HEK293T (cell line): ENCODE measurements at regions not wholly inside any gene's neighbourhood (a gene's known extent, or its start where the extent isn't known, plus 50 kb on each side); places are given as distances from the start of the nearest gene placed in this dataset.

Source experiments
- CTBP1 ChIP-seq: fragments of 450-650 bp; IDR thresholded peaks from 2 replicates; pipeline ENCODE4 v1.6.1; 2016; ENCODE audit warnings: borderline replicate concordance
- ELF4 ChIP-seq: fragments of 450-650 bp; IDR thresholded peaks from 2 replicates; pipeline ENCODE4 v1.6.1; 2017; ENCODE audit warnings: antibody characterized with exemption
- FOXA1 ChIP-seq: fragments of 450-650 bp; IDR thresholded peaks from 2 replicates; pipeline ENCODE4 v1.6.1; 2016; ENCODE audit warnings: mild to moderate bottlenecking
- FOXK2 ChIP-seq: fragments of 450-650 bp; IDR thresholded peaks from 2 replicates; pipeline ENCODE4 v1.6.1; 2016; ENCODE audit warnings: mild to moderate bottlenecking
- FOXM1 ChIP-seq: fragments of 450-650 bp; IDR thresholded peaks from 2 replicates; pipeline ENCODE4 v1.6.1; 2017; ENCODE audit warnings: mild to moderate bottlenecking, borderline replicate concordance
- HDGF ChIP-seq: fragments of 450-650 bp; IDR thresholded peaks from 2 replicates; pipeline ENCODE4 v1.6.1; 2017; ENCODE audit warnings: antibody characterized with exemption, borderline replicate concordance
- L3MBTL2 ChIP-seq: fragments of 450-650 bp; conservative IDR thresholded peaks from 2 replicates; pipeline ENCODE4 v1.6.1; 2016; ENCODE audit warnings: mild to moderate bottlenecking
- PKNOX1 ChIP-seq: fragments of 450-650 bp; IDR thresholded peaks from 2 replicates; pipeline ENCODE4 v1.6.1; 2016
- SP1 ChIP-seq: fragments of 450-650 bp; IDR thresholded peaks from 2 replicates; pipeline ENCODE4 v1.6.1; 2017
- SUZ12 ChIP-seq: fragments of 450-650 bp; IDR thresholded peaks from 2 replicates; pipeline ENCODE4 v1.6.1; 2016; ENCODE audit warnings: mild to moderate bottlenecking
- TARDBP ChIP-seq: fragments of 450-650 bp; IDR thresholded peaks from 2 replicates; pipeline ENCODE4 v1.6.1; 2016

GRCh38 chr2:16971722-16972234, 306.1 kb upstream of the CYRIA start:
- TF ChIP-seq SUZ12, result no peak
- no peak for TF ChIP-seq TARDBP
- TF ChIP-seq HDGF, result no peak
- no peak for TF ChIP-seq PKNOX1
- no peak for TF ChIP-seq L3MBTL2
- TF ChIP-seq FOXK2, result no peak
- no peak for TF ChIP-seq SP1
- no peak for TF ChIP-seq FOXM1
- no peak for TF ChIP-seq ELF4
- no peak for TF ChIP-seq CTBP1
- TF ChIP-seq FOXA1, result no peak
